ENCODE measurements at regions not wholly inside any gene's neighbourhood (a gene's known extent, or its start where the extent isn't known, plus 50 kb on each side); places are given as distances from the start of the nearest gene placed in this dataset.

GRCh38 chr13:29936051-29936813 lies 85.8 kb upstream of the UBL3 start:
- TF ChIP-seq KDM1A (IDR thresholded peaks at IDR 0.05; ENCODE audit: low read depth): no peak
- no peak for TF ChIP-seq CTCF (IDR thresholded peaks at IDR 0.05)
- TF ChIP-seq CEBPB (IDR thresholded peaks at IDR 0.05): no peak
- TF ChIP-seq POLR2A (IDR thresholded peaks at IDR 0.05; ENCODE audit: low read length): no peak
- TF ChIP-seq ZFP36 (IDR thresholded peaks at IDR 0.05; ENCODE audit: borderline replicate concordance, partially characterized antibody): no peak
- no peak for TF ChIP-seq EHMT2 (IDR thresholded peaks at IDR 0.05; ENCODE audit: low read depth)
- TF ChIP-seq HOXB13 (CRISPR knock-in tag; IDR thresholded peaks at IDR 0.05; ENCODE audit: low read depth): no peak
- no peak for TF ChIP-seq POLR2AphosphoS2 (conservative IDR thresholded peaks at IDR 0.05; ENCODE audit: low read length)
- no peak for TF ChIP-seq RAD21 (conservative IDR thresholded peaks at IDR 0.05 in 1 of 2, IDR thresholded peaks at IDR 0.05 in 1 of 2)
- TF ChIP-seq REST (IDR thresholded peaks at IDR 0.05): no peak
- no peak for TF ChIP-seq RFX5 (IDR thresholded peaks at IDR 0.05)
- no peak for TF ChIP-seq ZSCAN20 (CRISPR knock-in tag; IDR thresholded peaks at IDR 0.05)
- TF ChIP-seq USF2 (IDR thresholded peaks at IDR 0.05): no peak

All from A549 (cell line).